HG03135 (cell line): ENCODE measurements at regions not wholly inside any gene's neighbourhood (a gene's known extent, or its start where the extent isn't known, plus 50 kb on each side); places are given as distances from the start of the nearest gene placed in this dataset.
"Not testable (repeated sequence)": the region's sequence is repeated elsewhere in the genome, so short reads cannot be mapped to it uniquely, and the experiment has no call there.

ENCODE experiments used
- ATAC-seq: cut with Tn5 transposase; IDR thresholded peaks from one replicate; pipeline ENCODE4 v1.9.1; 2021; ENCODE audit warnings: mild to moderate bottlenecking, moderate library complexity; ENCODE audit not compliant: unreplicated experiment

DNA sequence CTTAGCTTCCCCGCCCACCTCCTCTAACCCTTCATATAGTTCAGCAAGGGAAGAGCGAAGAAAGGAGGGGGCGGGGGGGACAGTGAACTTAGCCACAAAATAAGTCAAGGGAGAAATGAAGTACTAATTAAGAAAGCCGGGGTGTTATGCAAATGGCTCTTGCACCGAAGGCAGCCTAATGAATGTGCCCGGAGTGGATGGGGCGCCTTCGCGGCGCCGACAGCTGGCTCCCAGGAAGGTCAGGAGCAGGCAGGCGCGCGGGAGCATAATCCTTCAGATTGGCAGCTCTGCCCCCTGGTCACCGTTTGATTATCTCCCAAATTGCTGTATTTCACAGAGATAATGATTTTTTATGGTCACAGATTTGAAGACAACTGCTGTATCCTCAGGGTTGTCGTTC lies 395.1 kb downstream of the TFAP2B start:
- no peak for ATAC-seq

DNA sequence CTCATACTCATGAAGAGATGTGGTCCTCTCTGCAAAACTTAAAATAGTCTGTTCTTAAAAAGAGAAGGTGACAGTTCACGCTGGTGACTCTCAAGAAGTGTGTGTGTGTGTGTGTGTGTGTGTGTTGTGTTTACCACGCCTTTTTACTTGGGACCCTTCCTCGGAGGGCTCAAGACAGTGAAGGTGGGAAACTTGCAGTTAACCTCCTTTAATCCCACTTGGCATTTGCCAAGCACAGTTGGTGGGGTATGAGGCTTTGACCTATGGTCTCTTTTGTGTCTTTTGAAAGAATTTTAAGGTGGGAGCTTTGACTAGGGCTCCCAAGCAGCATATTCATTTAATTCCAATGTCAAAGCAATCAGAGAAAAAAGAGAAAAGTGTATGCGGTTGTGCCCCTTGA lies 395.8 kb downstream of the TFAP2B start:
- ATAC-seq, result no peak

DNA sequence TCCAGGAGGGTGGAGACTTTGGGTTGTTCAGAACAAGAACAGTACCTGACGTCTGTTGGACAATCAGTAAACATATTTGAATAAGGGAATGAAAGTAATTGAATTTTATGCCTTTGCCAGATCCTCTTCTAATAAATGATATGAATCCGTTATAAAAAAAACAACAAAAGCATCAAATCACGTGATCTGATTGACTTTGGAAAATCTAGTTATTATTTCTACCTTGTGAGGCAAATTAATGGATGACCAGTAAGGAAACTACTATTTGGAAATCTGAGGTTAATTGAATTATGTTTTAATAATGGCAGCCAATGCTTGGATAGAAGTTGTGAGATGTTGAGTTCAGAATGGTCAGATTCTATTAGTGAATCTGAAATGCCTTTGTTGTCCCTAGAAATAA lies 399.5 kb downstream of the TFAP2B start:
- ATAC-seq, result no peak

GRCh38 chr6:51224580-51225240 lies 406.0 kb downstream of the TFAP2B start:
- ATAC-seq, result not testable (repeated sequence)

DNA sequence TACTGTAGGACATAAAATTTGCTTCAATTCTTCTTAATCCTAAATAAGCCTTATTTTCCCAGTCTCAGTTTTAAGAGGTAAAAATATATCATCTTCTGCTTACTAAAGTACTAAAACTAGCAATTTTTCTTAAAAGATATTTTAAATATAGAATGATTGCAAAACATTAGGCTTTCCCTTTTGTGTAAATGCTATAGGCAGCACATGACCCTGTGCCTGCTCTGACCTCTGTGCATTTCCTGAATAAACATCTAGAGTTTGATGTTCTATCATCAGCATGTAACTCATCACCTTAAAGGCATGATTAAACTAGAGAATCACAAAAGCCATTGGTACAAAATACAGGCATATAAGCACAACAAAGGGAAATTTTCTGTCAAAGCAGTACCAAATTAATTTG lies 422.7 kb downstream of the TFAP2B start:
- no peak for ATAC-seq

GRCh38 chr6:51249798-51250197 lies 431.1 kb downstream of the TFAP2B start:
- no peak for ATAC-seq

DNA sequence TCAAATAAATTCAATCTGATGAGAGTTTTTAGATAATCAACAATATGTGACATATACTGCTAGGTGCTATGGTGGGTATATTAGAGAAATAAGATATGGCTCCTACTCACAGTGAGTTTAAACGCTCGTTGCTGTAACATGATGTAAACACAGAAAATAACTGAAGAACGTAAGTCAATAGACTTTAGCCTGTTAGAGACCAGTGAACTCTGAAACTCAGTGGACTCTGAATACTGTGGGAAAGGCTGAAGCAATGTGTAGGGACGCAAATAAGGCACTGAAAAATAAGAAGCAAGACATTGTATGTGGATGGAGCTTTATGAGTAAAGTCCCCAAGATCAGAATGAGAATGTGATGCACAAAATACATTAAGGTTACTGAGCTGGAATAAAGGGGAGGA lies 431.6 kb downstream of the TFAP2B start:
- no peak for ATAC-seq

- no peak for ATAC-seq
Observed at GRCh38 chr6:51257938-51258337, 439.3 kb downstream of the TFAP2B start.

GRCh38 chr6:51260003-51260402 lies 441.3 kb downstream of the TFAP2B start:
- ATAC-seq, result no peak

GRCh38 chr6:51261691-51262090 lies 443.0 kb downstream of the TFAP2B start:
- ATAC-seq, result no peak

DNA sequence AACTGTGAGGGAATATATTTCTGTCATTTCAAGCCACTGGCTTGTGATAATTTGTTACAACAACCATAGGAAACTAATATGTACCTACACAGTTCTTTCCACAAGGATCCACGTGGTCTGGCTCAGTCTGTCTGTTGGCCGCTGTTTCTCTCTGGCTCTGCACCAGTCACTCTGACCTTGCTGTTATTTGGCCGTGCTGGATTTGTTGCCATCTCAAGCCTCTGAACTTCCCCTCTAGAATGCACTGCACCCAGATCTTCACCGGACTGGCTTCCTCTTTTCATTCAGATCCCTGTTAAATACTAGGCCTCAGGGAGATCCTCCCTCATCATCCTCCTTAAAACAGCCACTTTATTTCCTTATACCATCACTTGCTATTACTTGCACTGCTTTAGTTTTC lies 446.8 kb downstream of the TFAP2B start:
- no peak for ATAC-seq

- no peak for ATAC-seq
Observed at GRCh38 chr6:51266604-51267003, 447.9 kb downstream of the TFAP2B start.

DNA sequence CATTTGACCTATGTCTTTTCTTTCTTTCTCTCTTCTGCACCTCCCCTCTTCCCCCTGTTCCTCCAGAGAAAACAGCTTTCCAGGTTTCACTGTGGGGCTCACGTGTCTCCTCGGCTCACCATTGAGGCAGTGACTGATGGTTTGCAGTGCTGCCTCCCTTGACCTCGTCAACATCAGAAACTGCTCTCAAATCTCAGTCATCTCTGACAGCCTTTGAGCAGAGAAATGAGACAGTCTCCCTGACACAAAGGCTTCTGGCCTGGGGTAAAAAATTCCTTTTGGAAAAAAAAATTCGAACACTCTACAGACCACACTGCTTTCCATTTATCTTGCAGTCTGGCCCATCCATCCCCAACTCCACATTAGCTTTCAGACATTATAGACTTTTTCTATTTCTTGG lies 450.0 kb downstream of the TFAP2B start:
- no peak for ATAC-seq

GRCh38 chr6:51269876-51270275 lies 451.2 kb downstream of the TFAP2B start:
- ATAC-seq, result no peak

DNA sequence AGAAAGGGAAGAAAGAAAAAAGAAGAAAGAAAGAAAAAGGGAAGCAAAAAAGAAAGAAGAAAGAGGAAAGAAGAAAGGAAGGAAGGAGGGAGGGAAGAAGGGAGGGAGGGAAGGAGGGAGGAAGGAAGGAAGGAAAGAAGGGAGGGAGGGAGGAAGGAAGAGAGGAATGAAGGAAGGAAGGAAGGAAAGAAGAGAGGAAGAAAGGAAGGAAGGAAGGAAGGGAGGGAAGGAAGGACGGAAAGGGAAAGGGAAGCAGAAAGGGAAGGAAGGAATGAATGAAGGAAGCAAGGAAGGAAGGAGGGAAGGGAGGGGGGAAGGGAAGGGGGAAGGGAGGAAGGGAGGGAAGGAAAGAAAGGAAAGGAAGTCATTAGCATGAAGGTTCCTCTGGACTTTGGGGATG lies 452.9 kb downstream of the TFAP2B start:
- no peak for ATAC-seq

DNA sequence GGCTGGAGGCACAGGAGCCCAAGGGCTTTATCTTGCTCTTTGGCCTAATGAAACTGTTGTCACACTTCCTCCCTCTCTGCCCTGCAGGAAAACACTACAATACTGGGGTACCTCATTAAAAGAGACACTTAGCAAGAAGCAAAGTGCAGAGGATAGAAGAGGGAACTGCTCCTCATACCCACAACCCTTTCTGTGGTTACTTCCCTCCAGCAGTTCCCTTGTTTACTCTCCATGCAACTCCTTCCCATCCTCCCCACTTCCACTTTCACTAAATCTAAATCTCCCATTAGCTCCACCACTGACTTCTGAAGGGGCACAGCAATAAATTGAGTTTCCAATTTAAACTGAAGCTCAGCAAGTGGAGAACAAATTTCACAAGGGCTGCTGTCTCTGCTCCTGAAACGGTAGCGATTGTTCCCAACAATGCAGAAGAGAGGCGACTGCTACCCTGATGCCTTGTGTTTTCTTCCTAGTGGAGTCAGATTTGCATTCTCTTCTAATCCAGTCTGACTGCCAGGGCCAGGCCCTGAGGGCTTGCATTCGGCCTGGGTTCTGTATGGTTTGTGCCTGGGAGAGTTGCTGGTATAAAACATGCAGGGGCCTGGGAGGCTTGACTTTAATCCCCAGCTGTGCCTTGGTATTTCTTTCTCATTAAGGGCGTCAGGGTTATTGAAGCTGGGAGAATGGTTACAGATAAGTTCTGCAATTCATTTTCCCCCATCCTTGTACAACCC lies 454.7 kb downstream of the TFAP2B start:
- no peak for ATAC-seq

DNA sequence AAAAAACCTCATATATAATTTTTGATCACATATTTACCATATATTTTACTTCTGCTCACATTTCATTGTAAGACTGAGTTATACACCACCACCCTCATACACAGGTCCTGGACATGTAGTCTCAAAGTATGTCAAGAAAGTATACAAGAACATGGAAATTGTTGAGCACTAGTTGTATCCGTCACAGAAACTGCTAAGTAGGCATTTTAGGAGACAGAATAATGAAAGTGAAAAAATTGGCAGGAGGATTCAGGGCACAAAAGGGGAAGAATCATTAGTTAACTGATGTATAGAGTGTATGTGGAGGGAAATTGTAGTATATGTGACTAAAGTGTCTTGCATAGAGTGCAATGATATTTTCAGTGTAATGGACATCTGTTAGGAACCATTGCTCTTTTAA lies 458.8 kb downstream of the TFAP2B start:
- no peak for ATAC-seq

- no peak for ATAC-seq
Observed at GRCh38 chr6:51282026-51282425, 463.4 kb downstream of the TFAP2B start.

DNA sequence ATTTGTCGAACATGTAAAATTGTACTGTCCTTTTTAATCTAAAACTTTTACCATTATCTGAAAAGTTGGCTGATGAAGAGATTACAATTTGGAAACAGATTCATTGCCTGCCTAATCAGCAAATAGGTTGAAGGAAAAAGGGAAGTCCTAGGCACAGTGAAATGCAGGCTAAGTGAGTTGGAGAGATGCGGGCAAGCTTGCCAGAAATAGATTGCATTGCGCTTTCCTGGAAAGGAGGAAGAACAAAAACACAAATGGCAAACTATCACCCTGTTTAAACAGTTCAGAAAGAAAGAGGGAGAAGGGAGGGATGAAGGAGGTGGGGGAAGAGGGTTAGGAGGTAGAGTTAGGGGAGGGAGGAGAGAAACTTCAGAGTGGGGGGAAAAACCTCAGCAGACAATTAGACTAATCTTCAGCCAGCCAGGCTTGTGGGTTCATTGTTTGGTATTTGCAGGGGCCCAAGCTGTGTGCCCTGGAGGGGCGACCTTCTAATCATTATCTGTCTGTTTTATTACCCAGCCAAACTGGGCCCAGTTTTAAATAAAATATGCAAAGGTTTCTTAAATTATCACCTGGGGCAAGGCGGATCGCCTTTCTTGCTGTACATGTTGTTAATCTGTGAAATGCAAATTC lies 465.2 kb downstream of the TFAP2B start:
- no peak for ATAC-seq

DNA sequence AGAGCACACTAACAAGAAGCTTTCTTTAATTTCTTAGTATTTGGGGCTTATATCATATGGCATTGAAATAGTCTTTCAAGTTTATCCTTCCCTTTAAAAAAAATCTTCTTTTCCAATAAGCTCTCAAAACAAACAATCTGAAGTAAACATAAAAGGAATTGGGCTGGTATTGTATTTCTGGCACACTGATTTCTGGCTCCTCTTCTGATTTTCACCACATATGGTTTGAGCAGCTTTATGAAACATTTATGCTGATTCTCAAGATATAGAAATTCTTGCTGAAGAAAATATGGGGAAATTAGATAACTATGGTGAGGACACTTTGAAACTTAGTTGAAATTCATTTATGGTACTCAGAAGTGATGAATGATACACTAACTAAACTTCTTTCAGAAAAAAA lies 467.2 kb downstream of the TFAP2B start:
- no peak for ATAC-seq

DNA sequence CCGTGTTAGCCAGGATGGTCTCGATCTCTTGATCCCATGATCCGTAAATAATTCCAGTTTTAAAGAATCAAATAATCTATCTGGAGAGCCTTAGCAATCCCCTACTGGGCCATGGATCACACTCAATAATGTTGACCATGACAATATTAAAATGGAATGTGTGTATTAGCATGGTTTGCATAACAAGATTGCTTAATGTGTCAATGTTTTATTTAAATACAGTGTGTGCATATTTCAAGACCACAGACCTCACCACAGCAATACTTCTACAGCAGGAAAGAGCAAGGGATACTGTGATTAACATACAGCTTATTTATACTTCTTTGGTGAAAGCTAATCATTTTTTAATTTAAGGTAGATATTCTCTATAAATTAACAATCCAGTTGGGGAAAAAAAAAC lies 470.4 kb downstream of the TFAP2B start:
- ATAC-seq, result no peak

GRCh38 chr6:51292659-51293058 lies 474.0 kb downstream of the TFAP2B start:
- no peak for ATAC-seq
